NB4 (cell line): ENCODE measurements at regions not wholly inside any gene's neighbourhood (a gene's known extent, or its start where the extent isn't known, plus 50 kb on each side); places are given as distances from the start of the nearest gene placed in this dataset.

ENCODE experiments used
- TF ChIP-seq, protein P1 (sequence below): IDR thresholded peaks from one replicate; pipeline ENCODE4 v1.5.1; 2012; ENCODE audit warnings: low read depth, low read length
- TF ChIP-seq, protein P2 (sequence below): IDR thresholded peaks from 2 replicates; pipeline ENCODE4 v1.6.1; 2011; ENCODE audit warnings: low read depth, low read length

- TF ChIP-seq, protein P1, sequence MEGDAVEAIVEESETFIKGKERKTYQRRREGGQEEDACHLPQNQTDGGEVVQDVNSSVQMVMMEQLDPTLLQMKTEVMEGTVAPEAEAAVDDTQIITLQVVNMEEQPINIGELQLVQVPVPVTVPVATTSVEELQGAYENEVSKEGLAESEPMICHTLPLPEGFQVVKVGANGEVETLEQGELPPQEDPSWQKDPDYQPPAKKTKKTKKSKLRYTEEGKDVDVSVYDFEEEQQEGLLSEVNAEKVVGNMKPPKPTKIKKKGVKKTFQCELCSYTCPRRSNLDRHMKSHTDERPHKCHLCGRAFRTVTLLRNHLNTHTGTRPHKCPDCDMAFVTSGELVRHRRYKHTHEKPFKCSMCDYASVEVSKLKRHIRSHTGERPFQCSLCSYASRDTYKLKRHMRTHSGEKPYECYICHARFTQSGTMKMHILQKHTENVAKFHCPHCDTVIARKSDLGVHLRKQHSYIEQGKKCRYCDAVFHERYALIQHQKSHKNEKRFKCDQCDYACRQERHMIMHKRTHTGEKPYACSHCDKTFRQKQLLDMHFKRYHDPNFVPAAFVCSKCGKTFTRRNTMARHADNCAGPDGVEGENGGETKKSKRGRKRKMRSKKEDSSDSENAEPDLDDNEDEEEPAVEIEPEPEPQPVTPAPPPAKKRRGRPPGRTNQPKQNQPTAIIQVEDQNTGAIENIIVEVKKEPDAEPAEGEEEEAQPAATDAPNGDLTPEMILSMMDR = no peak
- TF ChIP-seq, protein P2, sequence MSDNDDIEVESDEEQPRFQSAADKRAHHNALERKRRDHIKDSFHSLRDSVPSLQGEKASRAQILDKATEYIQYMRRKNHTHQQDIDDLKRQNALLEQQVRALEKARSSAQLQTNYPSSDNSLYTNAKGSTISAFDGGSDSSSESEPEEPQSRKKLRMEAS = no peak
Observed at GRCh38 chr13:64332048-64332447, 2898.1 kb downstream of the PCDH9 start.
